PC-9 (cell line): ENCODE measurements at regions not wholly inside any gene's neighbourhood (a gene's known extent, or its start where the extent isn't known, plus 50 kb on each side); places are given as distances from the start of the nearest gene placed in this dataset.

Experiments
- BruUV-seq: library from RNA; stranded (reverse); fragments of 400-500 nt; replicated peaks from 2 replicates; lab custom pipeline; 2021; lab: Mats Ljungman, UMichigan
- CTCF ChIA-PET: fragments of 300-600 bp; sonication (Branson Sonifier 250); formaldehyde crosslinking; loops from one replicate; lab custom pipeline; 2022; ENCODE audit warnings: antibody characterized with exemption; lab: Charles Lee
- POLR2A ChIA-PET: fragments of 300-600 bp; sonication (Branson Sonifier 250); formaldehyde crosslinking; loops from one replicate; lab custom pipeline; 2022; ENCODE audit warnings: antibody characterized with exemption; ENCODE audit not compliant: unreplicated experiment; lab: Charles Lee
- DNase-seq, 2 experiments: peaks; one replicate each; pipeline versions ENCODE4 v3.0.0 to v3.0.0-alpha.2; 2015 to 2022; ENCODE audit warnings: mixed read lengths in 1 of 2
- H2AFZ ChIP-seq: fragments of 200-600 bp; sonication (generic); 2 replicates; pipeline ENCODE4 v1.8.1; 2017; ENCODE audit warnings: antibody characterized with exemption
- H3F3A ChIP-seq: fragments of 200-600 bp; sonication (generic); 2 replicates; pipeline ENCODE4 v1.8.1; 2017; ENCODE audit warnings: antibody characterized with exemption, mild to moderate bottlenecking, low read depth; ENCODE audit not compliant: insufficient read depth
- H3K27ac ChIP-seq: fragments of 200-600 bp; sonication (generic); 2 replicates; pipeline ENCODE4 v1.6.1; 2016; ENCODE audit warnings: mixed run types
- H3K27me3 ChIP-seq: fragments of 200-600 bp; sonication (generic); 2 replicates; pipeline ENCODE4 v1.6.1; 2016; ENCODE audit warnings: low read depth, mixed run types; ENCODE audit not compliant: insufficient read depth
- H3K36me3 ChIP-seq: fragments of 200-600 bp; sonication (generic); 2 replicates; pipeline ENCODE4 v1.6.1; 2016; ENCODE audit warnings: low read depth, mixed run types
- H3K4me1 ChIP-seq: fragments of 200-600 bp; sonication (generic); replicated peaks from 2 replicates; pipeline ENCODE4 v1.6.1; 2016; ENCODE audit warnings: mixed run types; ENCODE audit not compliant: insufficient read depth
- H3K4me2 ChIP-seq: fragments of 200-600 bp; sonication (generic); 2 replicates; pipeline ENCODE4 v1.6.1; 2017; ENCODE audit warnings: mixed run types
- H3K4me3 ChIP-seq: fragments of 200-600 bp; sonication (generic); 2 replicates; pipeline ENCODE4 v1.6.1; 2016; ENCODE audit warnings: mixed run types
- H3K79me2 ChIP-seq: fragments of 200-600 bp; sonication (generic); 2 replicates; pipeline ENCODE4 v1.6.1; 2017; ENCODE audit warnings: low read depth, mixed run types
- H3K9me2 ChIP-seq: fragments of 200-600 bp; sonication (generic); 2 replicates; pipeline ENCODE4 v1.8.1; 2017; ENCODE audit warnings: mild to moderate bottlenecking; ENCODE audit not compliant: insufficient read depth
- H3K9me3 ChIP-seq: fragments of 200-600 bp; sonication (generic); 2 replicates; pipeline ENCODE4 v1.8.1; 2016; ENCODE audit warnings: low read depth; ENCODE audit not compliant: insufficient read depth
- H4K20me1 ChIP-seq: fragments of 200-600 bp; sonication (generic); 2 replicates; pipeline ENCODE4 v1.8.1; 2017; ENCODE audit not compliant: insufficient read depth
- CTCF ChIP-seq: fragments of 200-600 bp; sonication (generic); conservative IDR thresholded peaks from 2 replicates; pipeline ENCODE4 v1.6.1; 2017; ENCODE audit warnings: mixed run types, antibody characterized with exemption, mild to moderate bottlenecking, moderate library complexity
- EZH2 ChIP-seq: fragments of 200-600 bp; sonication (generic); IDR thresholded peaks from 2 replicates; pipeline ENCODE4 v1.8.0; 2017; ENCODE audit warnings: antibody characterized with exemption, low read depth
- intact Hi-C: fragments of 100-400 bp; cut with micrococcal nuclease; formaldehyde crosslinking; loops from one replicate; pipeline ENCODE4 v1.10.0; 2022; ENCODE audit not compliant: unreplicated experiment

DNA sequence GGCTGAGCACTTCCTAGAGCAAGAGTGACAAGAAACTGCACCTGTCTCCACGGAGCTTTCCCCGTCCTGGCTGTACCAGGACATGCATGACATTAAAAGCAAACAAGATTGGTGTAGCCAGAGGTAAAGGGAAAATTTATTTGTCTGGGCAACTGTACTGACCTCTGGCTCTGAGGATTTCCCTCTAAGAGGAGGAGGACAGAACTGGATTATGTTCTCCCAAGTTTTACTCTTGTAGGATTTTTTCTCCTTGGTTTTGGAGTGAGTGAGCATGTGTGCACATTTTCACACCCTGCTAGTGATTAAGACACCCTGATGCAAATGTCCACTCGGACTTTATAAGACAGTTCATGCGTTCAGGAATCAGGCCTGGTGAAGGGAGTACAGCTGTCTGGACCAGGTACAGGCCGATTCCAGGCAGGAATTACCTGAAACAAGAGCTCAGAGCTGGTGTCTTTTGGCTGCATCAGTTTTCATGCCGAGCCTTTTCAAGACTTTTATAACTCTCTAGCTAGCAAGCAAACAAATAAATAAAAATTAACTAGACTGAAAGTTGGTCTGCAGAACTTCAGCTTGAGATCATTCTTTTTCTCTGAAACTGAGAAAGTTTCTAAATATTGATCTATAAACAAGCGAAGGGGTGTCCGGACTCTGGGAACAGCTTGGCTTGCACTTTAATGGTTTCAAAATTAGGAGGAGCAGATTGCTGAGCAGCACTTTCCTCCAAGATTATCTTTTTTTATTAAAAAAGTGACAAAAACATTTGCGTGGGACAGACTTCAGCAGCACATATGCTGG lies 51.3 kb upstream of the SPRY1 start:
- Histone ChIP-seq H3K9me3 (no peaks in the 10 kb centered on the region; the same call in 1 of the 2 replicates), H3K4me1 (peaks cover 7% of the 10 kb centered on the region), H3K4me2 (no peak overlapping the region), H3K9me2 (no peaks in the 10 kb centered on the region), H4K20me1 (no peaks in the 10 kb centered on the region), H2AFZ (no peak overlapping the region), H3K36me3 (no peaks in the 10 kb centered on the region), H3K27me3 (no peaks in the 10 kb centered on the region), H3F3A (peaks cover 4% of the 10 kb centered on the region; the same call in 1 of the 2 replicates), H3K79me2 (no peaks in the 10 kb centered on the region), H3K4me3 (no peak overlapping the region), H3K27ac (no peak overlapping the region)
- DNase-seq = no peak
- TF ChIP-seq CTCF = no peak
- no peak for TF ChIP-seq EZH2
- ChIA-PET CTCF (no interaction called here), POLR2A (no interaction called here)
- intact Hi-C loops = no loop called here
- BruUV-seq = no TSS peak

GRCh38 chr4:123345935-123346300 lies 50.7 kb upstream of the SPRY1 start:
- DNase-seq = no peak
- POLR2A ChIA-PET = no interaction called here
- H3K27ac ChIP-seq = no peak overlapping the region
- BruUV-seq = no TSS peak
- no peak overlapping the region for H2AFZ ChIP-seq
- H3K79me2 ChIP-seq = no peaks in the 10 kb centered on the region
- H3K4me2 ChIP-seq = no peak overlapping the region
- H3K27me3 ChIP-seq = no peaks in the 10 kb centered on the region
- H3F3A ChIP-seq = no peaks in the 10 kb centered on the region
- H4K20me1 ChIP-seq = no peaks in the 10 kb centered on the region
- H3K4me1 ChIP-seq = peaks cover 2% of the 10 kb centered on the region; the same call in 1 of the 2 replicates
- H3K36me3 ChIP-seq = no peaks in the 10 kb centered on the region
- no peak overlapping the region for H3K4me3 ChIP-seq
- CTCF ChIA-PET = interaction anchor here (0.6 kb wide), 1 partner anchor 786 kb away, joined by 12 read pairs; no protein-coding TSS in a partner anchor
- H3K9me3 ChIP-seq = peaks cover 2% of the 10 kb centered on the region; the same call in 1 of the 2 replicates
- intact Hi-C loops = no loop called here
- TF ChIP-seq EZH2 (no peak), CTCF (no peak)
- H3K9me2 ChIP-seq = no peaks in the 10 kb centered on the region

DNA sequence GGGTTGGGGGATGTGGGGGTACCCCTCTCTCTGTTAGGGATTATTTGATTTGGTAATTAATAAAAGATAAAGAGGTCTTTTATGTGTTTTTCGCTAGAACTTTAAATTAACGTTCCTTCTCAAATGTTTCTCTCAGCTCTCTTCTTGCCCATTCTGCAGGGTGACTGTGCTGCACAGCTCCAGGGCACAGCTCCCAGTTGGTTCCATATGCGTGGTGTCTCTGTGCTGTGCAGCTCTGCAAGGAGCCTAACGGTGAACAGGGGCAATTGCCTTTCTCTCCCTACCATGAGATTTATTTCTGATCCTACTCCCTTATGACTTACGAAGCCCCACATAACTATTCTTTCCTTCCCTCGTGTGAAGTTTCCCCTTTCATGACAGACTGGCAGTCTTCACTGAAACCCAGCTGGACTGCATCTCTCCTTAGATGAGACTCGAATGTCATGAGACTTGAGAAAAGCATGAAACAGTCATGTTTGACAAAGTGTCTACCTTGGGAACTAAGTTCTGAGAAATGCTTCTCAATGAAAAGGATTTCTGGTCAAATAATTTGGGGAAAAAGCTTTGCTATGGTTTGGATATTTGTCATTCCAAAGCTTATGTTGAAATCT lies 50.2 kb upstream of the SPRY1 start:
- no peak overlapping the region for H3K27ac ChIP-seq
- intact Hi-C loops = no loop called here
- BruUV-seq = no TSS peak

More for the DNA sequence above, 50.2 kb upstream of the SPRY1 start:
- Histone ChIP-seq H2AFZ (no peak overlapping the region), H3K36me3 (no peaks in the 10 kb centered on the region), H3K9me2 (no peaks in the 10 kb centered on the region), H3K27me3 (no peaks in the 10 kb centered on the region), H3K79me2 (no peaks in the 10 kb centered on the region), H3K4me1 (no peaks in the 10 kb centered on the region), H3K4me2 (no peak overlapping the region), H3K4me3 (no peak overlapping the region), H4K20me1 (no peaks in the 10 kb centered on the region), H3K9me3 (peaks cover 4% of the 10 kb centered on the region; the same call in 1 of the 2 replicates), H3F3A (no peaks in the 10 kb centered on the region)
- DNase-seq = no peak
- POLR2A ChIA-PET = no interaction called here
- CTCF ChIA-PET = interaction anchor here (0.6 kb wide), 1 partner anchor 786 kb away, joined by 12 read pairs; no protein-coding TSS in a partner anchor
- TF ChIP-seq EZH2 = no peak
- TF ChIP-seq CTCF = no peak
